HG03139 (cell line): ENCODE measurements at regions not wholly inside any gene's neighbourhood (a gene's known extent, or its start where the extent isn't known, plus 50 kb on each side); places are given as distances from the start of the nearest gene placed in this dataset.

Experiments
- ATAC-seq: cut with Tn5 transposase; IDR thresholded peaks from one replicate; pipeline ENCODE4 v1.9.1; 2021; ENCODE audit not compliant: unreplicated experiment

- ATAC-seq = no peak
Measured at GRCh38 chr21:24050231-24050630, 1557.0 kb downstream of the MRPL39 start.

GRCh38 chr21:24046829-24047443, 1560.3 kb downstream of the MRPL39 start:
- no peak for ATAC-seq

- no peak for ATAC-seq
Measured at GRCh38 chr21:24045775-24046215, 1561.5 kb downstream of the MRPL39 start.

GRCh38 chr21:24045373-24045772, 1561.9 kb downstream of the MRPL39 start:
- no peak for ATAC-seq

- ATAC-seq = no peak
Measured at GRCh38 chr21:24042687-24043086, 1564.6 kb downstream of the MRPL39 start.

GRCh38 chr21:24032709-24033232, 1574.5 kb downstream of the MRPL39 start:
- ATAC-seq = no peak

GRCh38 chr21:24027396-24027795, 1579.9 kb downstream of the MRPL39 start:
- no peak for ATAC-seq

- no peak for ATAC-seq
Measured at GRCh38 chr21:24025101-24025500, 1582.2 kb downstream of the MRPL39 start.

- no peak for ATAC-seq
Measured at GRCh38 chr21:24023936-24024335, 1583.3 kb downstream of the MRPL39 start.

GRCh38 chr21:24023402-24023801, 1583.9 kb downstream of the MRPL39 start:
- no peak for ATAC-seq

GRCh38 chr21:24014381-24014780, 1592.9 kb downstream of the MRPL39 start:
- no peak for ATAC-seq

GRCh38 chr21:24011087-24011486, 1596.2 kb downstream of the MRPL39 start:
- ATAC-seq = no peak

- ATAC-seq = no peak
Measured at GRCh38 chr21:24007592-24007991, 1599.7 kb downstream of the MRPL39 start.

GRCh38 chr21:23986987-23987386, 1620.3 kb downstream of the MRPL39 start:
- no peak for ATAC-seq

- ATAC-seq = no peak
Measured at GRCh38 chr21:23986214-23986613, 1621.1 kb downstream of the MRPL39 start.

- ATAC-seq = no peak
Measured at GRCh38 chr21:23982546-23982945, 1624.7 kb downstream of the MRPL39 start.

- ATAC-seq = no peak
Measured at GRCh38 chr21:23977971-23978370, 1629.3 kb downstream of the MRPL39 start.

GRCh38 chr21:23968722-23969647, 1638.3 kb downstream of the MRPL39 start:
- ATAC-seq = peak; percentile 94

- no peak for ATAC-seq
Measured at GRCh38 chr21:23968008-23968407, 1639.3 kb downstream of the MRPL39 start.

GRCh38 chr21:23963454-23963853, 1643.8 kb downstream of the MRPL39 start:
- no peak for ATAC-seq

- ATAC-seq = no peak
Measured at GRCh38 chr21:23960769-23961168, 1646.5 kb downstream of the MRPL39 start.
